ENCODE measurements at regions not wholly inside any gene's neighbourhood (a gene's known extent, or its start where the extent isn't known, plus 50 kb on each side); places are given as distances from the start of the nearest gene placed in this dataset.
"Not testable (repeated sequence)": the region's sequence is repeated elsewhere in the genome, so short reads cannot be mapped to it uniquely, and the experiment has no call there.

GRCh38 chr12:74317078-74317601 lies 220.5 kb upstream of the ATXN7L3B start:
- DNase-seq = no peak

- DNase-seq = no peak
Observed at GRCh38 chr12:74317741-74318140, 219.9 kb upstream of the ATXN7L3B start.

DNA sequence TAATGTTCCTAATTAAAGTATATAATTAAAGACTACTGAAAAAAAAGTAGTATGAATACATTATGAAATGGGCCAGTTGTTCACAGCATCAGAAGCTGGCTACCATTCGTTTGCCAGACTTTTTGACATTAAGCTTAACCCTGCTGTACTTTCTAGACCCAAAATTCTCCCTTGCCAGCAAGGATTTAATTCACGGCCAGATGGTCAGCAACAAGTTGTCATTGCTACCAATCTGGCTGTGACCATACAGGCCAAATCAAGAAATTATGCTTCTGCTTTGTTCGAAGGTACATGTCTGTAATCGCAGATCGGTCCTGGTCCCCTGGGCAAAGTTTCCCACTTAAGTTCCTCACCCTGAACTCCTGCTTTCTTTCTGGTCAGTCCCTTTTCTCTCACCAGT lies 217.7 kb upstream of the ATXN7L3B start:
- no peak for DNase-seq

DNA sequence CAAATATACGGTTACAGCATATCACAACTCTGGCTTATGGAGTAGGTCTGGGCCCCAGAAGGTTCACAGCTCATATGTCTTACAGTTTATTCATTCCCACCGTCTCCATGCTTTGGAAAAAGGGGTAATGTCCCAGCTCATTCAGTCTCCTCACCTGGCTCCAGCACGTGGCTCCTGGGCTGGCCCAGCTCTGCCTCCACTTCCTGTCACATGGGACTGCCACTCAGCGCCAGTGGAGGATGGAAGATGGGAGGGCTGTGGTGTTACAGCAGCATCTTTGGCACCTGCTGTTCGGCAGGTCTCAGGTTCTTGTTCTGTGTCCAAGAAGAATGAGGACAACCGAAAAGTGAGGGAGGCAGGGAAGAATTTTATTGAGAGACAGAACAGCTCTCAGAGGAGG lies 216.3 kb upstream of the ATXN7L3B start:
- no peak for DNase-seq

DNA sequence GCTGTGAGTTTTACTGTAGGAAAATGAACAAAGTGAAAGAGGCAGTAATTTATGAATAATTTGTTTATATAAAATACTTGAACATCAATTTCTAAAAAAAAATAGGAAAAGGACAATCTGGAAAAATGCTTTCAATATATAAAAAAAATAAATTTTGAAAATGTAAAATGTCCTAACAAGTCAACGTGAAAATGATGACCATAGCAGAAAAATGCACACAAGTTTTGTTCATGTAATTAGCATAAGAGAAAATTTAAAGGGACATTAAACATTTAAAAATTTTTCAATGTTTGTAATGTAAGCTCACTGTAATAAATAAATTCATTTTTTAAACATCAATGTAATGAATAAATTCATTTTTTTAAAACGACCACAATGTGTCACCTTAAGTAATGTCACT lies 214.8 kb upstream of the ATXN7L3B start:
- DNase-seq = no peak

DNA sequence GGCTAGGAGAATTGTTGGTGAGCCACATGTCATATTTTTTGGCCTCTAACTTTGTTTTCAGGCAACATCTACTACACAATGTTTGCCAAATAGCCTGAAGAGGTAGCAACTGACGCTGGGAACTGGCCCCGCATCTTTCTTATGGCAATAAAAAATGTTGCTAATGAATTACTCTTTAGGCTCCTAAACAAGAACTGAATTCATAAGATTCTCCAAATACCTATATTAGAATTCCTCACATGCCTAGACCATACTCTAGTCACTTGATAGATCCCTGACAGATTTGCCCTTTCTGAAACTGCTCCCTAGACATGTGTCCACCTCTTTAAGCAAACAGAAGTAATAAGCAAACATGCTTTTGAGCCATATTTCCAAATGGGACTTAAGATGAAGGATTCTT lies 209.0 kb upstream of the ATXN7L3B start:
- DNase-seq = no peak

DNA sequence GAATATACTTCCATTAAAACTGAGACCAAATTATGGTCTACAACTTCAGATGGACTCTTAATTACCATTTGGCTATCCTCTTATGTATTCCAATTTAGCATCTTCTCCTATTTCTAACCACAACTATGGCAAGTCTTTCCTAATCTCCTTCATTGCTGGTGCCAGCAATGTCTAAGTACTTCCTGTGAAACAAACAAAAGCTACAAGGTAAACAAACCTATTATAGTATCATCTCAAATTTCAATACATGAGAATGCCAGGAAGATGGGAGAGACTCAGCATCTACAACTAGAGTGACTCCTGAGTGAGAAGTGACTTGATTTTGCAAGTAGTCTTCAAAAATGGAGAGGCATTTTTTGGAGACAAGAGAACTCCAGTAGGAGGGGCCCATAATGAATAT lies 202.9 kb upstream of the ATXN7L3B start:
- DNase-seq = no peak

DNA sequence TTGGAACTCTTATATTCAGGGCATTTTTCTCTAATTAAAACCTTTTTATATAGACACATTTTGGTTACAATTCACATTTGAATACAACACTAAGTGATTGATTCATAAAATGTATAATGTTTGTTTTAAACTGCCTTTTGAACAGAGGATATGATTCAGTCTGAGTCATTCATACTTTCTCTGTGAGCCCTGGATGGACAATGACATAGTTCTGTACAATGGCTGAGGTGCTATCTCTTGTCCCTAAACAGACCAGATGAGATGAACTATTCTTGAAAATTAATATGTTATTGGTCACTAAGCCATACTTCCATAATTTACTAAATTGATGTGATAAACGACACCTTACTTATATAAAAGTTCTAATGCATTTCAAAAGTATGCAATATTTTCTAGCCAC lies 199.7 kb upstream of the ATXN7L3B start:
- no peak for DNase-seq

- DNase-seq = no peak
Observed at GRCh38 chr12:74339211-74339610, 198.4 kb upstream of the ATXN7L3B start.

- DNase-seq = no peak
Observed at GRCh38 chr12:74349925-74350324, 187.7 kb upstream of the ATXN7L3B start.

DNA sequence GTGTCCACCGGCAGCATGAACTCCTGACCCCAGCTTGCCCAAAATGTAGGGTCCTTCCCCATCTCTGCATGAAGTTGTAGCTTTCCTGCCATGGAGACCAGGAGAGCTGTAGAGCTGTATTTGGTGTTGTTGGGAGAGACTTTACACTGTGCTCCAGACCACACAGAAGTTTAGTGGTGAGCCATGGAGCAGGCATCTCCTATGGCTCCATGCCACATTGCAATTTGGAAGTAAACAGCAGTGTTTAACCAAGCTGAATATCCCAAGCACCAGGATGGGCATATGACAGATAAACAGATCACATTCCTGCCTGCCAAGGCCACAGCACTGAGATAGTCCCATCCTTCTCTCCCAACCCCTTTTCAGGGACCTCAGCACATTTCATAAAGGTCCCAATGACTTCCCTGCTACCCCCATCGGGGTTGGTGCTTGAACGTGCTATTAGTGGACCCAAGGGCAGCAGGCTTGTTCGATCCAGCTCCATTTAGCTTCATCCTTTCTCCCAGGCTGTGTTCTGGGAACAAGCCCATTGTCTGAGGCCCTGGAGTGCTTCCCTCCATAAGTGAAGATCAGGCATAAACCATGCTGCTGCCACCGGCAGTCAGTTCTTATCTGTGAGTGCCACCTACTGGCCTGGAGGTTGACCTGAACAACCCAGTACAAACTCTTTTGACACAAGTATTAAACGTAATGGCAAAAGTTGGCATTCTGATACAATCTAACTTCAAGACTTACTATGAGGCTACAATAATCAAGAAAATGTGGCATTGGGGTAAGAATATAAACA lies 172.3 kb upstream of the ATXN7L3B start:
- no peak for DNase-seq

GRCh38 chr12:74370608-74371216 lies 166.9 kb upstream of the ATXN7L3B start:
- DNase-seq = no peak

GRCh38 chr12:74379114-74379513 lies 158.5 kb upstream of the ATXN7L3B start:
- DNase-seq = no peak

- DNase-seq = no peak
Observed at GRCh38 chr12:74381958-74382357, 155.7 kb upstream of the ATXN7L3B start.

DNA sequence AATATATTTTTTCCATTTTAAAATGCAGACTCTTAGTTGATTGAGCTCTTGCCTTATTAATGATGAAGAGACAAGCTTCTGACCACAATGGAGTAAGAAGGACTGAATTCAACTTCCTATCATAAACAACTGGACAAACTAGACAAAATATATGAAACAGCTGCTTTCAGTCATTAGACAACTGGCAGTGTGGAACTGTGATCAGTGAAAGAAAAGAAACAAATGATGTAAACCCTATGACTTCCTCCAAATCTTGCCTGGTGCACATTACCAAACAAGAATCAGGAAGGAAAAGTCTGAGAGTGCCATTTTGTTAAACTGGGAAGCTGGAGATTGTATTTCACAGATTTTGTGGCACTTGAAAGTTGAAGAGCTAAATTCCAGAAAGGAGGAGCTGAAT lies 154.7 kb upstream of the ATXN7L3B start:
- DNase-seq = no peak

- no peak for DNase-seq
Observed at GRCh38 chr12:74391283-74391682, 146.4 kb upstream of the ATXN7L3B start.

DNA sequence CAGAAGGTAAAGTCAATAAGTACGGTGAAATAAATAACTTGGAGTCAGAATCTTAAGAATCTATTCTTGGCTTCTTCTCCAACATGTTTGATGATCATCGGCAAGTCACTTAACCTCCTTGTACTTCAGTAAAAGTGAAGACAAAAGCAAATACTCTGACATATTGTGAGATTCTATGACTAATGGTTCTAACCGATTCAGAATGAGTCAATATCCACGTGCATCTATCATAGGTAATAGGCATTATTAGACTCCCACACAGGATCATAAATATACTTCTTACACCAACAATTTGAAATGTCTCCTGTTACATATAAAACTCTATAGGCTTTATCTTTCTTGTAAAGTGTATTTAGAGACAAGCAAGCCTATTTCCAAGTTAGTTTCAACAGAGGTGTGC lies 144.4 kb upstream of the ATXN7L3B start:
- DNase-seq = no peak

GRCh38 chr12:74394647-74395046 lies 143.0 kb upstream of the ATXN7L3B start:
- no peak for DNase-seq

DNA sequence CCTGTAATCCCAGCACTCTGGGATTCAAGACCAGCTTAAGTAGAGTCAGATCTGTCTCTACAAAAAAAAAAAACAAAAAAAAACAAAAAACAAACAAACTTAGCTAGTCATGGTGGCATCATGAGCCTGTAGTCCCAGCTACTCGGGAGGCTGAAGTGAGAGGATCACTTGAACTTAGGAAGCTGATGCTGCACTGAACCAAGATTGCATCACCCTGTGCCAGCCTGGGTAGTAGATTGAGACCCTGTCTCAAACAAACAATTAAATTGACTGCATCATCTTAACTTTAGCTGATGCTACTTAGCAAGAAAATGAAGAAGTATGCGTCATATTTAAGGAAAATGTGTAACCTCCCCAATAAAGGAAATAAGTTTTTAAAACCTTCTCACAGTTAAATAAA lies 136.6 kb upstream of the ATXN7L3B start:
- DNase-seq = no peak

GRCh38 chr12:74401966-74402365 lies 135.7 kb upstream of the ATXN7L3B start:
- no peak for DNase-seq

DNA sequence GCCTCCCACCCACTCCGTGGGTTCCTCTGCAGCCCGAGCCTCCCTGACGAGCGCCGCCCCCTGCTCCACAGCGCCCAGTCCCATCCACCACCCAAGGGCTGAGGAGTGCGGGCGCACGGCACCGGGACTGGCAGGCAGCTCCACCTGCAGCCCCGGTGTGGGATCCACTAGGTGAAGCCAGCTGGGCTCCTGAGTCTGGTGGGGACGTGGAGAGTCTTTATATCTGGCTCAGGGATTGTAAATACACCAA lies 134.5 kb upstream of the ATXN7L3B start:
- not testable (repeated sequence) for DNase-seq

- no peak for DNase-seq
Observed at GRCh38 chr12:74408601-74409166, 129.0 kb upstream of the ATXN7L3B start.

DNA sequence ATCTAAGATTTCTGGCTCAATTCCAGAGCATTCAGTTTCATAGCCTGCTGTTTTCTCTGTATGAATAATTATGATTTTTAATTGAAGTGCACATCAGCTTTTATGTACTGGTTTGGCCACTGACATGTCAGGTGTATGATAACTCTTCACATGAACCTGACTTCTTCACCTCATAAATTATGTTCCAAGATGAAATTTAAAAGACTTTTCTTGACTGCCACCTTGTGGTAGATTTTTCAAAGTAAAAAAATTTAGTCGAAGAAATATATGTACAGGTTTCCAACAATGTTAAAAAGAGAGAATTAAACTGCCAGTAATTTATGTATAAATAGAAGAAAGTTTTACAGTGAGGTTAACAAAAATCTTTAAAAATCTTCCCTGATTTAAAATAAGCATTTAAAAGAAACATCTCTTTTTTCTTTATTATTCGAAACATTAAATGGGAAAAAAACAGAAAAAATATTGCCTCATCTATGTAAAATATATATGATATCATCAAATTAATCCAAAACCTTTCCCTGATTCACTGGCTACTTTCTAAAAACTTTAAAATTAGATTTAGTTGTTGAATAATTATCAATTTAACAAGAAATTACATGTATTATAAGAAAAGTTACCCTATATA lies 124.9 kb upstream of the ATXN7L3B start:
- no peak for DNase-seq

GRCh38 chr12:74415633-74416032 lies 122.0 kb upstream of the ATXN7L3B start:
- no peak for DNase-seq
